ENCODE measurements at regions not wholly inside any gene's neighbourhood (a gene's known extent, or its start where the extent isn't known, plus 50 kb on each side); places are given as distances from the start of the nearest gene placed in this dataset.
"Not testable (repeated sequence)": the region's sequence is repeated elsewhere in the genome, so short reads cannot be mapped to it uniquely, and the experiment has no call there.

DNA sequence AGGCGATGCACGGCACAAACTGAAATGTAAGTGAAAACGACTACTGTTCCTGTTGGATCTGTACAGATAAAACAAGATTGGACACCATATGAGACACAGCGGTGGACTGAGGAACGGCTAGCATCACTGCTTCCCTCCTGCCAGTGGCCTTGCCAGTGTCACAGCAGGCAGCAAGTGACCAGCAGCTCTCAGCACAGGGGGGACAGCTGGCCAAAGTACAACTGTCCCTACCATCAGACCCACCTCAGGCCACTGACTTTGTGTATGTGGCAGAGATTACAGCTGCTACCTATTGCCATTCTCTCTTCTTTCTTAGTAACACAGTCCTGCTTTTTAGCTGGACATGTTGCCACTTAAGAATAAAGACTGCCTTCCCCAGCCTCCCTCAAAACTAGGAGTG, 80.0 kb upstream of the SLC66A3 start:
- no peak for DNase-seq

DNA sequence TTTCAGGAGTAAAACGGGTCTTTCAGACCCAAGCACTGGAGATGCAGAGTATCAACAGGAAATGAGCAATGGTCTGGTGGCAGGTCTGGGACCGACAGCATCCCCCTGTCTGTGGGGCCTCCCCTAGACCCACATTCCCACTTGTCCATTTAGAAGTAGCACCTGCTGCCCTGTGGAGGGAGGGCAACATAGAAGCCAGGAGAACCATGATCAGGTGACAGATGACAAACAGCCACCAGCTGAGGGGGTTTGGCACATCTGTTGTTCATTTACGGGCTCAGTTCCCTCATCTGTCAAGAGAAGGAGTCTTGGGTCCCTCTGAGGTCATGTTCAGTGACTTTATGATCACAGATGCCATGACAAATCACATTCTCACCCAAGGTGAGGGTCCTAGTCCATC, 77.9 kb upstream of the SLC66A3 start:
- no peak for DNase-seq

DNA sequence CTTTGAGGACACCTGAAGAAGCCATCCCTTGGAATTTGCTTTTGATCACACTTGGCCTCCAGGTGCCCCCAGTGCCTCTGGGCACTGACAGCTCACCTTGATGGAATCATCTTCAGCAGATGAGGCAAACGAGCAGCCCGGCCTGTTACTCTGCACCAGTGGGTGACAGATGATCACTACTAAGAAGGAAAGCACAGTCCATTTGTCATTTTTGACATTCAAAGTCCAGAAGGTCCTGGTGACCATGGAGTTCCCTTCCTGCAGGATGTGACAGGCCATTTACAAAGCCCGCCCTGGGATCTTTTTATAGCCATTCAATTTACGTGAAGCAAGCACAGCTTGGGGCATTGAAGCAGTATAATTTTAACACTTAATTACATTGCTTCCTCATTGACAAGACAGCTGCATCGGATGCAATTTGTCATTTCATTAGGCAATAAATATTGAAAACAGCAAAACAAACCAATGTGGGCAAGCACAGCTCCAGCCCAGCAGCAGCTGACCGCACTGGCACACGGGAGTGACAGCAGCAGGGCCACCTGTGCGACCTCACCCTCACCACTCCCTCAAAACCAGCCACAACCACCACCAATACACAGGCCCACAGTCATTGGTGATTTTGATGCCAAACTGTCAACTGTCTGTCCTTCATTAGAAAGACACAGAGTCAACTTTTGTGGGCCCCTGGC, 76.0 kb upstream of the SLC66A3 start:
- no peak for DNase-seq

DNA sequence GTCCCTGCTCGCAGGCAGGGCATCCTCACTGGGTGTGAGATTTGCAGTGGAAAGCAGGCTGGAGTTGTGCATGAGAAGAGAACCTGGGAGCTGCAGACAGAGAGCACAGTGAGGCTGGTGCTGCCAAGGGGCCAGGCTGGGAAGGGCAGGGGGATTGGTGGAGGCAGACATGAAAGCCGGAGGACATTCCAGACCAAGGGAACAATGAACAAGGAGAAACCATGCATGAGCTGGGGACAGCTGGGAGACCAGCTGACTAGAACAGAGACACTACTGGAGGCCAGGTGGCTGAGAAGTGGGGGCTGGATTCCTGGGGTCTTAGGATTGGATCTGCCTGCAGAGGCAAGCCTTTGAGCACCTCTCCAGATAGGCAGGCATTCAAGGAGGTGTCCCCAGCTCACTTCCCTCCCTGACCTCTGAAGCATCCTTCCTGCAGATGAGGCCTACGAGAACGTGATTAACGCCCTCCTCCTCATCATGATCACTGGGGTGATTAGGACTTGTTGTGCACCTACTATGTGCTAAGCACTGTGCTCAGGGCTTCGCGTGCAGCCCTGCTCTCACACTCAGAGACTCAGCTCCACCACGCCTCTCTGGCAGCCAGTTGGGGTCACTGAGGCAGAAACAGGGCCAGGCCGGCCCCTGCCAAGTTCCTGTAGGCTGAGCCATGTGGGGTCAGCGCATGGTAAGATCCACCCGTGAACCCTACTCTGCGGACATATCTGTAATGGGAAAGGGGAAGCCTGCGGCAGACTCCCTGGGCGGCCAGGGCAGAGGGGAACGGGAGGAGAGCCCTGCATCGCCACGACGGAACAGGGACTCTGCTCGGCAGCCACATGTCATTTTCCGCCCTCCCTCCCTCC, 74.8 kb upstream of the SLC66A3 start:
- no peak for DNase-seq

DNA sequence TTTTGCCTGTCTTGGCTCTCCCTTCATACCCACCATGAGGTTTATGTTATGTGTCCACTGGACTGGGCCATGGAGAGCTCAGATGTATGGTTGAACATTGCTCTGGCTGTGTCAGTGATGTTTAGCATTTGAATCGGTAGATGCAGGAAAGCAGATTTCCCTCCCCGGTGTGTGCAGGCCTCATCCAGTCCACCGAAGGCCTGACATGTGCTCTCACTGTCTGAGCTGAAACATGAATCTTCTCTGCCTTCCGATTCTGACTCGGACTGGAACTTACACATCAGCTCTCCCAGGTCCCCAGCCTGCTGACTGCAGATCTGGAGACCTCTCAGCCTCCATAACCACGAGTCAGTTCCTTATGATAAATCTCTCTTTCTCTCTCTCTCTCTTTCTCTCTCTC, 72.4 kb upstream of the SLC66A3 start:
- no peak for DNase-seq

DNA sequence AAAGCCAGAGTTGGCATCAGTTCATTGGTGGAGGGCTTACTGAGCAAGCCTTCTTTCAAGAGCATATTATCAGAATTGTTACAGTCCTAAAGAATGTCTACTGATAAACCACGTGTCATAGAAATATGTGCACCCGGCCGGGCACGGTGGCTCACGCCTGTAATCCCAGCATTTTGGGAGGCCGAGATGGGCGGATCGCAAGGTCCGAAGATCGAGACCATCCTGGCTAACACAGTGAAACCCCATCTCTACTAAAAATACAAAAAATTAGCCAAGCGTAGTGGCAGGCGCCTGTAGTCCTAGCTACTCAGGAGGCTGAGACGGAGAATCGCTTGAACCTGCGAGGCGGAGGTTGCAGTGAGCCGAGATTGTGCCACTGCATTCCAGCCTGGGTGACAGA, 66.4 kb upstream of the SLC66A3 start:
- not testable (repeated sequence) for DNase-seq

DNA sequence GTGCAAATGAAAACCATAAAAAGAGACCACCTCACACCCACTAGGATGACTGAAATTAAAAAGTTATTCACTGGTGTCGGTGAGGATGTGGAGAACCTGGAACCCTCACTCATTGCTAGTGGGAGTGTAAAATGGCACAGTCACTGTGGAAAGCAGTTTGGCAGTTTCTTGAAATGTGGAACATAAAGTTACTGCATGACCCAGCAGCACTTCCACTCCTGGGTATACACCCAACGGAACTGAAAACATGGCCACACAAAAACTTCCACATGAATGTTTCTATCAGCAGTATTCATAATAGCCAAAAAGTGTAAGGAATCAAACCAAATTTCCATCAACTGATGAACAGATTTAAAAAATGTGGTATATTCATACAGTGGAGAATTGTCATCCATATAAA, 65.1 kb upstream of the SLC66A3 start:
- DNase-seq: no peak

DNA sequence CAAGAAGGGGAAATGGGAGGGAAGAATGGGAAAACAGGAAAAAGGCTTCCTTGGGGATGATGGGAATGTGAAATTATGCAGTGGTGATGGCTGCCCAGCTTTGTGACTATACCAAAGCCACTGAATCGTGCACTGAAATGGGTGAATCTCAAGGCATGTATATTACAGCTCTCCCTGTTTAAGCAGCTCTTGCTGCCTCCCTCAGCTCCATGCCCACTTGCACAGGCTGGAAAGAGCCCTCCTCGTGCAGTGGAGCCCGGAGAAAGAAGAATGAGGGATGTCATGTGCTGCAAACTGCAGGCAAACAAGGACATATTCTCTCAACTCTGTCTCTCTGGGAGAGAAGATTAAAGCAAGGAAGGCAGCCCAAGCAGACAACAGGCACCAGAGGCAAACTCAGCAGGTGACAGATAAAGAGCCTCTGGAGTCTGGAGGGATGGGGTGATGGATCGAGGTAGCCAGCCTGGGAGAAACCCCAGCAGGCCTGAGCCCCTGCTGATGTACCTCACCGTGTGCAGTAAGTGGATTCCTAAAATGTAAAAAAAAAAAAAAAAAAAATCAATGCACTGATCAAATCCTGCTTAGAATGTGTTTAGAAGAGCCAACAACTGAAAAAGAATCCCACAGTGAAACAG, 62.4 kb upstream of the SLC66A3 start:
- no peak for DNase-seq

DNA sequence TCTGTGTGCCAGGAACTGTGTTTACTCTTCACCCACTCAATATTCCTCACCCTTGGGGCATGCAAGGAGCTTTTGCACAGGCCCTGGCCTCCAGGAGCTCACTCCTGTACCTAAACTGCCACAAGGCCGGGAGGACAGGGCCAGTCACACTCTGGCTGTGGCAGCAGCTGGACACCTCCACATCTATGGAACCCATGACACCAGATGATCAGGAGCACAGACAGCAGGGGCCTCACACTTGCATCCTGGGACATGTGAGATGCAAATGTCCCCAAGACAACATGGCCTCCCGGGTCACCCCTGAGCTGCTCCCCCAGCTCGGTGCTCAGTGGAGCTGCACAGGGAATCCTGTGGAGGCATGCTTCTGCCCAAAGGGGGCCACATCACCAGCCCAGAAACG, 61.8 kb upstream of the SLC66A3 start:
- no peak for DNase-seq

DNA sequence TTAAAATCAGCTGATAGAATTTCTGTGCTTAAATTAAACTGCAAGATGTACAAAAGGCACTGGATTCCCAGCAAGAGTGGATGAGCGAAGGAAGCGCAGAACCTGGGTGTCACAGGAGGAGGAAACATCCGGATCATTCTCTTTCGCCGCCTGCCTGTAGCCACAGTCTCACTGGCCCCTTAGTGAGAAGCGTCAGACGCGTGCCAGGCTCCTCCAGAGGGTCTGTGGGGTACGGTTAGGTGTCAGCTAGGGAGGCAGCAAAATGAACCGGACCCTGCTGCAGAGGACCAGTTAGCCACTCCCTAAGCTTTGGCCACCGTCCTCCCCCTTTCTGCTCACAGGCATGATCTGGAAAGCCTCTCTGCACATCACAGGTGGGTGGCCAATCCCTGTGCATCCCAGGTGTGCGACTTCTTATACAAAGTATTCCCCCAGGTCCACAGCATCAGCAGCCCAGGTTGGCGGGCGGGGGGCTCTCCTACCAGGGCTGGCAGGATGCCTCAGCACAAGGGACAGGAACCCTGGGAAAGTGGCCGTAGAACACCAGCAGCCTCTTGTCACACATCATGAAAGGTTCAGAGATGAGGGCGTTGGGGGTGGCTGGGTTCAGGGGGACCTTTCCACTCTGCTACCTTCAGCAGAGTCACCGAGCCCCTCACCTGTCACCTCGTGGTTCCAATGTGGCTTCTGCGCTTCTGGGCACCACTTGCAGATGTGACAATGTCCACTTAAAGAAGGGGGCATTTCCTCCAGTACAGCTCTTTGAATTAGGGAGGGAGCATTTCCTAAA, 61.1 kb upstream of the SLC66A3 start:
- no peak for DNase-seq

DNA sequence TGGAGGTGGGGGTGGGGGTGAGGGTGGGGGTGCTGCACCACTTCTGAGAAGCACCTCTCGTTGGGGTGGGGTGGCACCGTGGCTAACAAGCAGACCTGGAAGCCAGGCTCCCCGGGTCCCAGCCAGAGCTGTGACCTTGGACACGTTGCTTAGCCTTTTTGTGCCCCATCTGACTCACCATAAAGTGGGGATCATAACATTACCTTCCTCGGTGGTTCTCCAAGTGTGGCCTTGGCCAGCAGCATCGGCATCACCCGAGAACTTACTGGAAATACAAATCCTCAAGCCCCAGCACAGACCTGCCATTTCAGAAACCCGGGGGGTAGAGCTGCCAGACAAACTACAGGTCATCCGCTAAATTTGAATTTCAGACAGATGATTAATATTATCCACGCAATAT, 58.7 kb upstream of the SLC66A3 start:
- DNase-seq: no peak

DNA sequence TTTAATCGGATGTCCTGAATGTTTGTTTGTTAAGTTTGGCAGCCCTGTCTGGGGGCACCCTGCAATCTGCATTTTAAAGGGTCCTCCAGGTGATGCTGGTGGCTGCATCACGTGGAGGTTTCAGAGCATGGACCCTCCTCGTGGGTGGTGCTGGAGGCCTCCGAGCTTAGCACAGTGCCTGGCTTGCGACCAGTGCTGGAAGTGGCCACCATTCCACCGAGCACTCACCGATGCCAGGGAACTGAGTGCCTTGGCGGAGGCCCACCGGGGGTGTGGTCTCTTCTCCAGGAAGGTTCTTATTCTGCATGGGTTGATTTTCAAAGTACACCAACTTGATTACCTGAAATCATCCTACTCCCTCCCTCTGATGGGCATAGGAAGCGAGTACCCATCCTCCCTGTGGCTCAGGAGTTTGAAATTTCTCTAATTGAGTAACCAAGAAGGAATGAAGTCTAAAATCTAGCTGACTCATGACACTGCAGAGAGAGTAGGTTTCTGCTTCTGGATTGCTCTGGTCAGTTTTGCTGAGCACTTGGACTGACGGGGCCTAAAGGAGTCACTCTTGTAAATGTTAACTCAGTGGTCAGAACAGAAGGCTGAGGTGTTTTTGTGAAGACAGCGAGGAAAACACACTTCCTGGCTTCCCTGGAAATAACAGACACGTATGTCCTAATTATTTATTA, 58.1 kb upstream of the SLC66A3 start:
- no peak for DNase-seq

DNA sequence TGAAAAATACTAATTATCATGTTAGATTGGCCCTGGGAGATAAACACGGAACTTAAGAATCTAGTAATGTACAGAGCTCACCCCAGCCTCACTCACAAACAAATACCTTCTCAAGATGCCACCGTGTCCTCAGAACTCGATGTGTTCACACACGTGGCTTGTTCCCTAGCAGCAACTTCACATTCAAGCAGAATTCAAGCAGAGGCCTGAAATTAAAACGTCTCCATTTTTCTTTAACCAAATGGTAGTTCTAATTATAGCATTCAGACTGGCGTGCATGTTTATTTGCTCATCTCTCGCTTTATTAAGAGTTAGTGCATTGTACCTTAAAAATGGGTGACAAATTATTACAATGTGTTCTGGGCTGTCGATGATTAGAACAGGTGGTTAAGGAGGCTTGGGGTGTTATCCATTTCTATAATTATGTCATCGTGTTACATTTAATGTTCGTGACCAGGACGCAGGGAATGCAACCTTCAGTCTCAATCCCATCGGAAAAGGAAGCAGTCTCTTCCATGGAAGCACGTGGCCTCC, 57.3 kb upstream of the SLC66A3 start:
- DNase-seq: no peak

DNA sequence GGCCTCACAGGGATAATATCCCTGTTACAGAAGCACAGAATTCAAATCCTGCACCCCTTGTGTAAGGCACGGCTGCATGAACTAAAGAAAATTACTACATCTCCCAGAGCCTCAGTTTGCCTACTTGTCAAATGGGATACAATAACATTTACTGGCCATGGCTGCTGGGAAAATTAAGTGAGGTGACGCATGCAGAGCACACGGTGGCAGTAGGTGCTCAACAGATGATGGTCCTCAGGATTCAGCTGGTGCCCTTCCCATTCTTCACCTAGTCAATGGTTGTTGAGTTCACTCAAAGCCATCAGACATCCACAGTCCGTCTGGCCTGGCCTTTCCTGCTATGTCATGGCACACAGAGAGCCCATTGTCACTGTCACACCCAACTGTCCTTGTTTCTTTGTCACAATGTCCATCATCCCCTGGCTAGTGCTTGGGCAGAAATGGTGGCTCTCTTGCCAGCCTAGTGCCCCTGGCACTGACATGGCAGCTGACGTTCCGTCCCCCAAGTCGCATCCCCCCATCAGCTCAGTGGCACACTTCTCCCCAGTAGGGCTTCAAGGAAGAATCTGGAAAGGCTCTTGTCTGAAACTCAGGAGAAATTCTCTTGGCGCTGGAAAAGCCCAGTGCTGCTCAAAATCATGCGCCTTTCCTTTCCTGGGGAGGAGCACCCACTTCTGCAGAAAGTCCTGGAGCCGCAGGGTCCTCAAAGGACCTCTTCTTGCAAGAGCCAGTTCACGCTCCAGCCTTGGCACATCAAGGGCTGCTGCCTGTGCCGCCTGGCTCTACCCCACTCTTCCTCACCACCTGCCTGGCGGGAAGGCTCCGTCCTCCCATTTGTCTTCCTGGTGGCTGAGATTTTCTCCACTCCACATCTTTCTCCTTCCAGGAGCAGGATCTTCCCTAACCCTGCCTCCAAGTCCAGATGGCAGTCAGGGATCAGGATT, 55.9 kb upstream of the SLC66A3 start:
- DNase-seq: no peak

DNA sequence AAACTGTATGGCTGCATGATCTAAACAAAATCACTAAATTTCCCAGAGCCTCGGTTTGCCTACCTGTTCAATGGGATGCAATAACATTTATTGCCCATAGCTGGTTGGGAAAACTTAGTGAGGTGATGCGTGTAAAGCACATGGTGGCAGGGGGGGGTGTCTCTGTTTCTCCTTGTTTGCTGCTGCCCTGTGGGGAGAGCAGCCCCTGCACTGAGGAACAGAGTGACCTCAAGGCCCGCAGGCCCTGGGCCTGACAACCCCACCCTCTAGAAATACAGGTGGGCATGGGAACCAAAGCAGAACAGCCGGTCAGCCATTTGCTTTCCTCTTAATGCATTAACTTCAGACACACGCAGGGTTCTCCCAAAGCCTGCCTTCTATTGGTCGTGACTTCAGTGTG, 55.1 kb upstream of the SLC66A3 start:
- DNase-seq: no peak

DNA sequence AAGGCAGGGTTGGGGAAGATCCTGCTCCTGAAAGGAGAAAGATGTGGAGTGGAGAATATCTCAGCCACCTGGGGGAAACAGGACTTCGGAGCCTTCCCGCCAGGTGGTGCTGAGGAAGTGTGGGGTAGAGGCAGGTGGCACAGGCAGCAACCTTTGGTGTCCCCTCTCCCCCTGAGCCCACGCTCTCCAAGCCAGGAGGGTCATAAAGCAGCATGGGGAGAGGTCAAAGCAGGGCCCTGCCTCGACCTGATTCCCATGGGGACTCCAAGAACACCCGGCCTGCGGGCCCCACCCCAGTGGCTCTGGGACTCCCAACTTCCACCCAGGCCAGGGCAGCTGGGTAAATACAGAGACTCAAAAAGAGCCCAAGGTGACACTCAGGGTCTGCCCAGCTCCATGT, 54.3 kb upstream of the SLC66A3 start:
- no peak for DNase-seq

DNA sequence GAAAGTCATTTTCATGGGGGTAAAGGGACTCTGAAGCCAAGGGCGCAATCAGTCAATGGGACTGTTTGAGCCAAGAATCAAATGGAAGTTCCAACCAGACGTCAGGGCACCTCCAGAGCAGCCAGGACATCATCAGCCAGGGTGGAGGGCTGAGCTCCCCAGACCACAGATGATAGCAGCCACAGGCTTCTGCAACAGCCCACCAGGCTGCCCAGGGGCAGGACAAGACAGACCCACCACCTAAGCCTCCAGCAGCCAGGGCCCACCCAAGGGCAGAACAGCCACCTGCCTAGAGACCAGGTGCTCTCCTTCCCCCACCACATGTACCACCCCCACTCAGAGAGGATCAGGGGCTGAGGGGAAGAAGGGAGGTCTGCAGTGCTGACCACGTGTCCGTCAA, 53.8 kb upstream of the SLC66A3 start:
- DNase-seq: no peak

DNA sequence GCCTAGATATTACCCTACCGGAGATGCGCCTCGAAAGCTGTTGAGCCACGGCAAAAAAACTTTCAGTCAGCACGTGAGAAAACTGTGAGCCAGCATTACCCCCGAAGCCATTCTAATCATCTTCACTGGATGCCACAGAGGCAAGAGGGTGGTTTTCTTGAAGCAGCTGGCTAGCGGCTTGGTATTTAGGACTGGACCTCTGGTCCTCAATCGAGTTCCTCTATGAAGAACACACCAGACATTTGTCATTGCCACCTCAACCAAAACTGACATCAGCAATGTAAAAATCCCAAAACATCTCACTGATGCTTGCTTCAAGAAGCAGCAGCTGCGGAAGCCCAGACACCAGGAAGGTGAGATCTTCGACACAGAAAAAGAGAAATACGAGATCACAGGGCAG, 52.8 kb upstream of the SLC66A3 start:
- no peak for DNase-seq

DNA sequence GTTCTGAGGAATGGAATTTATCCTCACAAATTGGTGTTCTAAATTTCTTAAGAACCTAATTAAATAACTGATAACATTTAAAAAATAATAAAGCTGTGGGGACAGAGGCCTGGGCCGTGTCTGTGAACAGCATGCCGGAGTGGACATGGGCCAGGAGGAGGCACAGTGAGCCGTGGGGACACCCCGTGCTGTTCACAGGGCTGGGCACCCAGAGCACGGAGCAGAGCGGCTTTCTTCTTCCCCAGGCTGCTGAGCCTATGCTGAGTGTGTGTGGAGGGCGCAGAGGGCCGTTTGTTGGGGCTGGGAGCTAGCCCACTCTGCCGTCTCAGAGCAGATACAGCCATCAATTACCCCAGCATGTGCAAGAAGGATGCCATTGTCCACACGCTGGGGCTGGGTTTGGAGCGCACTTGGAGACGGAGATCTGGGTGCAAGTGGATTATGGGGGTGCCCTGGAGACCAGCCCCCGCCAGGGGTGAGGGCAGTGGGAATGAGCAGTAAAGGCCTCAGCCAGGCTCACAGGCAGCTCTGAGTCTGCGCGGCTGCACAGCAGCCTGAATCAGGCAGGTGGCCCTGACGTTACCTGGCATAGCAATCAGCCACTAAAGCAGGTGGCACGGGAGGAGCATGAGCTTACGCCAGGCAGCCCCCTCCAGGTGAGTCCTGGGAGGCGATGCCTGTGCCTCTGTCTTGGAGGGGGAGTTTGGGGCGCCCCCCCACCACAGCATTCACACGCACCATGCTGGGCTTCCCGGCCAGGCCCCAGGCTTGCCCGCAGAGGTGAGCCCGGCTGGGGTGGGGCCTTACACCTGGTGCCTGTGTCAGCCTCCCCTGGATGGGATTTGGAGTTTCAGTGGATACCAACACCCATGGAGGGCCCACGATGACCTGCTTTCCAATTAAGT, 52.1 kb upstream of the SLC66A3 start:
- no peak for DNase-seq

All from CD4-positive, alpha-beta T cell treated with Interleukin-12 subunit alpha and Interleukin-12 subunit beta, for 1 hour (primary cell).